GM10248 (cell line): ENCODE measurements at regions not wholly inside any gene's neighbourhood (a gene's known extent, or its start where the extent isn't known, plus 50 kb on each side); places are given as distances from the start of the nearest gene placed in this dataset.

Experiments used
- CTCF ChIA-PET: fragments of 300-600 bp; sonication (Branson Sonifier 250); formaldehyde crosslinking; extraction: SDS; loops from one replicate; lab custom pipeline; 2021; ENCODE audit warnings: antibody characterized with exemption; lab: Yijun Ruan, JAX
- POLR2A ChIA-PET: fragments of 350-650 bp; sonication (Branson Sonifier 250); formaldehyde crosslinking; extraction: SDS; loops from one replicate; lab custom pipeline; 2020; ENCODE audit warnings: antibody characterized with exemption; lab: Yijun Ruan, JAX
- DNase-seq: peaks from one replicate; pipeline ENCODE4 v3.0.0; 2012; ENCODE audit errors: extremely low spot score
- TF ChIP-seq, protein P1 (sequence below): IDR thresholded peaks from 2 replicates; pipeline ENCODE4 v1.5.1; 2012; ENCODE audit warnings: mild to moderate bottlenecking, low read depth; ENCODE audit errors: extremely low read depth, missing control alignments, control extremely low read depth

DNA sequence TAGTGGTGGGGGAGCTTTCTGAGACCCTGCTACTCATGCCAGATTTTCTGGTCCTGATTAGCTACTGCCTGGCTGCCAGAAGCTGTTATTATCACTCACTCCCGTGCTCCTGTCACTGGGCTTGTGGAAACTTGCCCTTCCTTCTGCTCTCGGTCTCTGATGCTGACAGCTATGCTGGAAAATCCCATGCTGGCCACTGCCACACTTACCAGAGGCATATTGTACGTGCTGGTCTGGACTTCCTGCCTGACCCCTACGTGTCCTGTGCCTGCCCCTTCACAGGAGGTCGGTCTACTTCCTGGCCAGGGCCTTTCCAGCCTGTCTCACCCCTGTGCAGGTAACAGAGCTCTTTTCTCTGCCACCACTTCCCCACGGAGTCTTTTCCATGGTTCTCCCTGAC, 149.4 kb upstream of the PLEKHG7 start:
- DNase-seq = no peak
- TF ChIP-seq, protein P1, sequence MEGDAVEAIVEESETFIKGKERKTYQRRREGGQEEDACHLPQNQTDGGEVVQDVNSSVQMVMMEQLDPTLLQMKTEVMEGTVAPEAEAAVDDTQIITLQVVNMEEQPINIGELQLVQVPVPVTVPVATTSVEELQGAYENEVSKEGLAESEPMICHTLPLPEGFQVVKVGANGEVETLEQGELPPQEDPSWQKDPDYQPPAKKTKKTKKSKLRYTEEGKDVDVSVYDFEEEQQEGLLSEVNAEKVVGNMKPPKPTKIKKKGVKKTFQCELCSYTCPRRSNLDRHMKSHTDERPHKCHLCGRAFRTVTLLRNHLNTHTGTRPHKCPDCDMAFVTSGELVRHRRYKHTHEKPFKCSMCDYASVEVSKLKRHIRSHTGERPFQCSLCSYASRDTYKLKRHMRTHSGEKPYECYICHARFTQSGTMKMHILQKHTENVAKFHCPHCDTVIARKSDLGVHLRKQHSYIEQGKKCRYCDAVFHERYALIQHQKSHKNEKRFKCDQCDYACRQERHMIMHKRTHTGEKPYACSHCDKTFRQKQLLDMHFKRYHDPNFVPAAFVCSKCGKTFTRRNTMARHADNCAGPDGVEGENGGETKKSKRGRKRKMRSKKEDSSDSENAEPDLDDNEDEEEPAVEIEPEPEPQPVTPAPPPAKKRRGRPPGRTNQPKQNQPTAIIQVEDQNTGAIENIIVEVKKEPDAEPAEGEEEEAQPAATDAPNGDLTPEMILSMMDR = no peak
- ChIA-PET CTCF (interaction anchor here (2.4 kb wide), 1 partner anchor 10 kb away, joined by 9 read pairs; no protein-coding TSS in a partner anchor), POLR2A (interaction anchor here (0.6 kb wide), 1 partner anchor 56 kb away, joined by 9 read pairs; no protein-coding TSS in a partner anchor)

DNA sequence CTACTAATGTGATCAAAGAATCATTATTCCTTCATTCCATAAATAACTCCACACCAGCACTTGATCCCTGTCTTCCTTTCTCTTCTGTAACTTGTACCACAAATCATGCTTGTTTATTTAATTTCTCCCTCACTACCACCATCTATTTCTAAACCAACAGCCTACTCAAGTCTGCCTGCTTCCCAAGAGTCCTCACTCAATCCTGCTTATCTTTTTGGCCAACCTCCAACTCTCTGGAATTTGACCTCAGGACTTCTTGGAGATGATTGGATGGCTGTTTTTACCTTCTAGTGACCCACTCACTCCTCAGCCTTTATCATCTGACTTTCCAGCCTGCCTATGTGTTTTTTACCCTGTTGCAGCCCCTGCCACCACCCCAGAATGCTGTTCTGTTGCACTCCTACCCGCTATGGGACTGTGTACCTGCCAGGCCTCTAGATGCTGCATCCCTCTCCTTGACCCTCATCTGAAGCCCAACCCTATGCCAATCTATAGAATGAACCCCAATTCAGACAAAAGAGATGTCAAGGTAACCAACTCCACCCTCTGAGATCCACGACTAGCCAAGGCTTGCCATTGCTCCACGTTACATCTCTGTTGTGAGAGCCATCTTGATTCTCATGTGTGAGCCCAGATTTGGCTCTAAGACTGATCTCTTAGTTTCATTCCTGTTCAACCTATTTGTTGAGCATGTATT, 150.2 kb upstream of the PLEKHG7 start:
- CTCF ChIA-PET = interaction anchor here (1.2 to 2.4 kb wide), 4 partner anchors 11 to 52 kb away, joined by 3 to 9 read pairs (median 6); no protein-coding TSS in a partner anchor
- TF ChIP-seq, protein P1 = no peak
- POLR2A ChIA-PET = interaction anchor here (1.2 to 1.5 kb wide), 2 partner anchors 50 to 407 kb away, joined by 6 to 12 read pairs; partner anchors contain the start of gene BTG1
- no peak for DNase-seq

DNA sequence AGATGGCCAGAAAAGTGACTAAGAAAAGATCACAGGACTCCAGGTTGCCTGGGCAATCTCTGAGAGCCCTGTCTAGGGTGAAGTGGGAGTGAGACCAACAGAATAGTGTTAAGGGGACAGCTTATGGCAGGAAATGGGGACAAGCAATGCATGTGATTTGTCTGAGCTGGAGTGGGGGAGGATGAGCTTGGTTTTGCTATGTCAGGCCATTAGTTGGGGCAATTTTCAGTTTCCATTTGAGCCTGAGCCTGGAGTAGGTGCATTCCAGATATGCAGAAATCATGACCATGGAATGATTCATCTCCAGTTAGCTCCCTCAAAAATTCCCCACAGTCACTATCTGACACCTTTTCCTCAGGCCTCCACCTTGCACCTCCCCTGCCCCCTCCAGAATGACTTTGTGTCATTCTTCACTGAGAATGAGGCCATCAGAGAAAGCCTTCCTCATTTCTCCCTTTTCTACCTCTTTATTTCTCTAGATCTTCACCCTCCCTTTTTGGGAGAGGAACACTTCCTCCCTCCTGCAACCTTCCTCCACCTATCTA, 150.9 kb upstream of the PLEKHG7 start:
- DNase-seq = peak; percentile 71

DNA sequence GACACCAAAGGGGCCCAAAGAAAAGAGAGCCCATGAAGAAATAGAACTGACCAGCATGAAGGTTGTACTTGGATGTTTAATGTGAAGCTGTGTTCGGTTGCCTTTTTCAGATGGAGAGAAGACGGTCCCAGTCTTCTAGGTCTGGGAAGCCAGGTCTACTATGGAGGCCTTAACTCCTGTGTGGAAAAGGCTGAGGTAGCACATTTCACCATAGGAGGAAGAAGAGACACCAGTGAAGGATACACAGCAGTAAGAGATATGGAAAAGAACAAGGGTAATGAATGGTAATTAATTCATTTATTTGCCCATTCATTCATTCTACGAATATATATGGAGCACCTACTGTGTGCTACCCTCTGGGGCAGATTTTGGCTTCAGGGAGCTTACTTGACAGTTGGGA, 151.6 kb upstream of the PLEKHG7 start:
- POLR2A ChIA-PET = interaction anchor here (1.2 to 1.5 kb wide), 2 partner anchors 48 to 406 kb away, joined by 6 to 12 read pairs; partner anchors contain the start of gene BTG1
- DNase-seq = no peak
- TF ChIP-seq, protein P1 = no peak
- CTCF ChIA-PET = interaction anchor here (1.1 to 2.2 kb wide), 6 partner anchors 10 to 56 kb away, joined by 3 to 8 read pairs (median 4); no protein-coding TSS in a partner anchor

More for the DNA sequence above, 150.9 kb upstream of the PLEKHG7 start:
- POLR2A ChIA-PET = interaction anchor here (1.2 to 1.5 kb wide), 2 partner anchors 49 to 407 kb away, joined by 6 to 12 read pairs; partner anchors contain the start of gene BTG1
- CTCF ChIA-PET = interaction anchor here (1.2 to 2.2 kb wide), 4 partner anchors 11 to 51 kb away, joined by 3 to 8 read pairs (median 4); no protein-coding TSS in a partner anchor
- TF ChIP-seq, protein P1 = no peak

DNA sequence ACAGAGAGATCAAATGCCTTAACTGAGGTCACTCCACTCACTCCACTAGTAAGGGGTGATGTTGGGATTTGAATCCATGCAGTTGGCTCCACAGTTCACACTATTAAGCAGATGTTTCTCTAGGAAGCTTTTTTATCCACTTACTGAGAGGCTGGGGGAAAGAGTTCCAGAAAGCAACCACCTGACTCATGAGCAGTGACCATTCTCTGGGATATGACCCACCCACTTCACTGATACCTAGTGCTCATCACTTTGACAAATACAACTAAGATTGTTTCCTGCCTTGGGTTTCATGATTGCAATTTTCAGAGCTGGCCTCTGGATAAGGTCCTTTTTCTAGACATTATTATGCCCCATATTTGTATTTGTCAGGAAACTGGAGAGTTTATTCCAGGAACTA, 152.1 kb upstream of the PLEKHG7 start:
- CTCF ChIA-PET = interaction anchor here (1.0 to 2.2 kb wide), 5 partner anchors 9 to 56 kb away, joined by 3 to 8 read pairs (median 4); no protein-coding TSS in a partner anchor
- POLR2A ChIA-PET = interaction anchor here (1.0 kb wide), 1 partner anchor 405 kb away, joined by 7 read pairs; the partner anchor contains the start of gene BTG1
- TF ChIP-seq, protein P1 = no peak
- DNase-seq = no peak

DNA sequence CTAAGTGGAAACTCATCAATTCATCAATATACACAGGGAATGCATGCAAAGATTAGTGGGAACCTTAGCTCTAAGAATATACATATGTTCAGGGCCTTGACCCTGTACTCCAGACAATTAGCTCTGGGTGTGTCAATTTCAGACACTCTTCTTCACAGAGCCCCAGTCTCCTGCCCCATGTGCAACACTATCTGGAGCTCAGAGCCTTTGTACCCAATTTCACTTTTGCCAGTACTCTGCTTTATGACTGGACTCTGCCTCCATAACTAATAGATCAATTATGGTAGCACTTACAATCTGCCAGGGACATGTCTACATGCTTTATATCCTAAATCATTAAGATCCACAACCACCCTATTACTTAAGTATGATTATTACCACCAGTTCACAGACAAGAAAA, 152.5 kb upstream of the PLEKHG7 start:
- DNase-seq = no peak
- POLR2A ChIA-PET = interaction anchor here (0.6 to 1.0 kb wide), 2 partner anchors 13 to 405 kb away, joined by 3 to 7 read pairs; partner anchors contain the start of gene BTG1
- CTCF ChIA-PET = interaction anchor here (1.0 to 2.2 kb wide), 5 partner anchors 9 to 56 kb away, joined by 3 to 8 read pairs (median 4); no protein-coding TSS in a partner anchor
- TF ChIP-seq, protein P1 = no peak
